ENCODE measurements at regions not wholly inside any gene's neighbourhood (a gene's known extent, or its start where the extent isn't known, plus 50 kb on each side); places are given as distances from the start of the nearest gene placed in this dataset.

- DNase-seq = no peak
These were observed 217.9 kb upstream of the TMPO start for GRCh38 chr12:98297538-98297937.

DNA sequence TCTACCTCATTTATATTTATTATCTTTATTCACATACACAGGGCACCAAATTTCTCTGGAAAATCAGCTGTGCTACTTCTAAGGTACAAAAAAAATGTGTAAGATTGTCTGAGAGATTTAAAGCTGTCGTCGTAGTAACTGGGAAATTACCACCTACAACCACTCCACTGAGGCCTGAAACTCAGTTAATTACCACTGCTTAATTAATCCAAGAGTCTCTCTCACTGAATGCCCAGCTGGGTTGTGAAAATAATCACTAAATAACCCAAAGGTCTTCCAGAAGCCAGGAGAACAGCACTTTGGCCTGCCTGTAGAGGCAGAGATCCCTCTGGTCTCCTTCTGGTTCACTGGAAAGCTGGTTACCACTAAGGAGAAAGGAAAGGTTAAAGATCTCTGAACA is 207.2 kb upstream of the TMPO start:
- DNase-seq = no peak

DNA sequence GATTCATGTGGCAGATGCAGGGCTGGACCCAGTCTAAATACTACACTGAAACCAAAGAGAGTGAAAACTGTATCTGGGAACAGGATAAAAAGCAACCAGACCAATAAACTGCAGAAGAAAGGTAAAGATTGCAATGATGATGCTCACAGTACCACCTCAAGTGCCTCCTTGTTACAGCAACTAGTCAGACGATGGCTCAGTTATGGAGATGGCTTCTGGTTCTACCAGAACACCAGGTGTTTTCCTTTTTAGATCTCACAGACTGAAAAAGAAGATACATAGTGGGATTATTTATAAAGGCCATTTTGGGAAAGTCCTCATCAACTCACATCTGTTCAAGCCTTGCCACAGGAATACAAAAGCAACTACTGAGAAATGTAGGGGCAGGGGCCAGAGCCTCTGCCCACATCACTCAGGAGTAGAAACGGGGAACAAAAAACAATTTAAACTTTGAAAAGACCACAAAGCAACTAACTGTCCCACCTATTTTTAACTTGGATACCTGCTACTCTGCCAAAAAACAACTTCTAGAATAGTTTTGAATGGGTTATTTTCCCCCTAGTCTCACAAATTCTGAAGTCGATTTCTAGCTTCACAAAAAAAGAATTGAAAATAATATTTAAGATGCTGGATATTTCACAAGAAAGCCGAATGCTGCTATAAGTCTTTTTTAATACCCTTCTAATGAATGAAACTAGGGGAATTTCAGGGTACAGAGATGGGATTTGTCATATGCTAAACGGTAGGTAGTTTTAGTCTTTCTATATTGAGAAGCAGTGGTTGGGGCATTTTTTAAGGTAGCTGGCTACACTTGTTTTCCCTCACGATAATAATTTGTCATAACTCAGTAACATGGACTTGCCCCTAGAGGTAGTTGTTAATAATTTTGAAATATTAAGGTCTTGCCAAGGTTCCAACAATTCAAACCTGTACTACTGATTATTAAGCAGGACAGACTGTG is 197.2 kb upstream of the TMPO start:
- DNase-seq = no peak

GRCh38 chr12:98319716-98320425 is 195.5 kb upstream of the TMPO start:
- DNase-seq = no peak

DNA sequence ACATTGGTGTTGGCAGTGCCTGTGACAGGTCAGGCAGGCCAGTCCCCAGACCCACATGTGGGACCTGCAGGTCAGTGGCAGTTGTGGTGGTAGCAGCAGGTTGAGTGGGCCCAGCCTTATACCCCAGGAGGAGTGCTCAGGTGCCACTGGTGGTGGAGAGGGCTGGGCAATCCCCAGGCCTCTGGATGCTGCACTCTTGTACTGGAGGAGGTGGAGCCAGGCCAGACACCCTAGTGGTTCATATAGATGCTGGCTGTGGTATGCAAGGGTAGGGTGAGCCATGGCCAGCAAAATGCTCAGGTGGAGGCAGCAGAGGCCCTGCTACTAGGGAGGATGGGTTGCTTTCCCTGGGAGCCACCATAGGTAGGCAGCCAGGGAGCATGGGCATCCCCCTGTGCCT is 190.4 kb upstream of the TMPO start:
- DNase-seq = no peak

- DNase-seq = no peak
These were observed 186.9 kb upstream of the TMPO start for GRCh38 chr12:98328467-98328866.

GRCh38 chr12:98329589-98329988 is 185.8 kb upstream of the TMPO start:
- no peak for DNase-seq

DNA sequence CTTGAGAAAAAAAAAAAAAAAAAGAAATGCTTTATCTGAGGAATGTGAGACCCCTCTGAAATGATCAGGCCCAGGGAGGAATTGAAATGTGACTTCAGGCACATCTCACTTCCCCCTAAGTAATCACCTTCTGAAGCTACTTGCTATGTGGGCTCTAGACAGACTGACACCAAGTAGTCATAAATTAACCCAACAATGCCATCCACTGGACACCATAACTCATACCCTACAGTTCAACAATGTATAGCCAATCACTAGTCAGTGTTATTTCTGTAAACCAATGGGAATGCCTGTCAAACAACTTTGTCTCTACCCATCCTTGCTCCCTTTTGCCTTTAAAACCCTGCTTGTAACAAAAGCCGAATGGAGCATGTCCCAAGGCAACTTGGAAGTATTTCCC is 182.7 kb upstream of the TMPO start:
- DNase-seq = no peak

GRCh38 chr12:98334768-98335167 is 180.6 kb upstream of the TMPO start:
- no peak for DNase-seq

GRCh38 chr12:98341026-98341425 is 174.4 kb upstream of the TMPO start:
- DNase-seq = no peak

GRCh38 chr12:98341732-98342131 is 173.7 kb upstream of the TMPO start:
- DNase-seq = no peak

- no peak for DNase-seq
These were observed 172.3 kb upstream of the TMPO start for GRCh38 chr12:98343002-98343567.

DNA sequence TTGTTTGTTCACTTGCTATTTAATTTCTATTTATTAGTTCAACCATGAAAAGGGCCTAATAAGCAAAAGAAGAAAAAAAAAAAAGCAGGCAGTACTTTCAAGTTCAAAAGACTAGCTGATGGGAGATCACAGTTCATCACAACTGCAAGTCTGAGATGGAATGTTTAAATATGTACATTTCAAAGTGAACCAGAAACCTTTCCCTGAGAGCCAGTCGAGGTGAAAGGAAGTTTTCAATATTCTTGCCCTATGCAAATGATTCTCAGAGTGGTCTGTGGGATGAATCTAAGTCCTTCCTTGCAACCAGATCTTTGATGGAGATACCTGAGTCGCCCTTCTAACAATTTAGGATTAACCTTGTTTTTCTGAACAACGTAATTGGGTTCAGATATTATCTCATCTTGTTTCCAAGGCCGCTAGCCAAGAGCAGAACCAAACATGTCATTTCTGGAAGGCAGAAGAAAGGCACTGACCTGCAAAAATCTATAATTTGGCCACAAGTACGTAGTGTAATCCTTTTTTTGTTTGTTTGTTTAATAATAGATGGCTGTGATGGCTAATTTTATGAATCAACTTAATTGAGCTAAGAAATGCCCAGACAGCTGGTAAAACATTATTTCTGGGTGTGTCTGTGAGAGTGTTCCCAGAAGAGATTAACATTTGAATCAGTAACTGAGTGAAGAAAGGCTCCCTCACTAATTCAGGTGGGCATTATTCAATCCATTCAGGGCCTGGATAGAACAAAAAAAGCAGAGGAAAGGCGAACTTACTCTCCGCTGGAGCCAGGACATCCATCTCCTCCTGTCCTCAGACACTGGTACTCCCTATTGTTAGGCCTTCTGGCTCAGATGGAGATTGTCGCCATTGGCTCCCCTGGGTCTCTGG is 171.1 kb upstream of the TMPO start:
- DNase-seq = no peak

- no peak for DNase-seq
These were observed 170.0 kb upstream of the TMPO start for GRCh38 chr12:98345308-98345876.

DNA sequence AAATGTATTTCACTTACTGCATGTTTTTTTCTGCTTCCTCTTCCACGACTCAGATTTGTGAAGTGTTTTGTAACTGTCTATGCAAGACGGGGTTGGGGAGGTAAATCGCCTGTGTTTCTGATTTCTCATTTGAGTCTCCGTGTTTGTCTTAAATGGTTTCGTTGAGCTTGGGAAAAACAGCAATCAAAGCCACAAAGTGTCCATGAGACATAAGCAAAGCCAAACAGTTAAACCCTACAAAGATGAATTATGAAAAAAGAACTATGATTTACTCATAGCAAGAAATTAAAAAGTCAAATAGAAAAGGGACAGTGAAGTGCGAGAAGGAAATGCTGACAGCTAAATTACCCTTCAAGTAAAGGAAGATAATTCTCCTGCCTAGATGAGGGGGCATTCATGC is 164.3 kb upstream of the TMPO start:
- DNase-seq = no peak

GRCh38 chr12:98351784-98352183 is 163.6 kb upstream of the TMPO start:
- DNase-seq = no peak

GRCh38 chr12:98352218-98352811 is 163.1 kb upstream of the TMPO start:
- no peak for DNase-seq

DNA sequence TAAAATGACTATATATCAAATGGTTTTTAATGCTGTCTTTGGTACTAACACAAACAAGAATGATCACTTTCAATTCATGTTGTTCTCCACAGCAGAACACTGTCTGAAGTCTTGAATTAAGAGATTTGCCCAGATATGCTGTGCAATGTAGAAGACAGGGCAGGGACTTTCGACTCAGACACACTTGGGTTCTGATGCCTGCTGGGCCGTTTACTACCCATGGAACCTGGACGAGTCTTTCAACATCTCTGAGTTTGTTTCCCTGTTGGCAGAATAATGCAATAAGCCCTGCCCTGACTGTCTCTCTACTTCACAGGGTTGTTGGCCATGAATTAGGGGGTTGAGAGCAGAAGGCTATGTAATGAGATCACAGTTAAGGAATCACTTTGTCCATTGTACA is 162.6 kb upstream of the TMPO start:
- DNase-seq = no peak

DNA sequence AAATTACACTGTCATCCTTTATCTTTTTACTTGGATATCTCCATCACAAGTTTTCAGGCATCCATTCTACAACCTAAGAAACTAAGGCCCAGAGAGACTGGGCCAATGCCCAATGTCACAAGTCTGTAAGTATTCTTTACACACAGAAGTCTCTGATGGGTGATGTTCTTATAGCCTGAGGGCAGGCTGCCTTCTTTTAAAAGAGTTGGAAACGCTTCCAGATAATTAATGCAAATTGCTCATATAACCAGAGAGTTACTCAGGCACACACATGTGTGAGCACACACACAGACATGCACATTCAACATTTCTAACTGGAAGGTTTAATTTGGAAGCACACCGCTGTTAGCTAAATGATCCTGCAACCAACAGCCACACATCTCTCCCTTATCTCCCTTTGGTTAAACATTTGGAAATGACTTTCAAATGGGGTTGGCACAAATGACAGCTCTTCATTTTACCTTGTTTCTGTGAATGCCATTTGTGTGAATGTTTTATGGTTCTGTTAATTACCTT is 160.8 kb upstream of the TMPO start:
- no peak for DNase-seq

DNA sequence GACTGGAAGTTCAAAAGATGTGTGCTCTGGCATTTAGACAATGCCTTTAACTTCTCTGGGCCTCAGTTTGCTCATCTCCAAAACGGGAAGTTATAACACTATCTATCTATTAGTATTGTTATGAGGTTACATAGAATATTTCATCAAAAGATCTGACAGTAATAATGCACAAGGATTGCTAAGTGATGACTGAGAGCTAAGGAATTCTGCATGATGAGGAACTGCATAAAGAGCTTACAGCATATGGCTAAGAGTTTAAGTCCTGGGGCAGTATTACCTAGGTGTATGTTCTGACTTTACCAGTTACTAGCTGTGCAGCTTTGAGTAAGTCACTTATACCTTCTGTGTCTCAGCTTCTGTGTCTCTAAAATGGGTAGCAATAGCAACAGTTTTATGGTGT is 160.1 kb upstream of the TMPO start:
- DNase-seq = no peak

DNA sequence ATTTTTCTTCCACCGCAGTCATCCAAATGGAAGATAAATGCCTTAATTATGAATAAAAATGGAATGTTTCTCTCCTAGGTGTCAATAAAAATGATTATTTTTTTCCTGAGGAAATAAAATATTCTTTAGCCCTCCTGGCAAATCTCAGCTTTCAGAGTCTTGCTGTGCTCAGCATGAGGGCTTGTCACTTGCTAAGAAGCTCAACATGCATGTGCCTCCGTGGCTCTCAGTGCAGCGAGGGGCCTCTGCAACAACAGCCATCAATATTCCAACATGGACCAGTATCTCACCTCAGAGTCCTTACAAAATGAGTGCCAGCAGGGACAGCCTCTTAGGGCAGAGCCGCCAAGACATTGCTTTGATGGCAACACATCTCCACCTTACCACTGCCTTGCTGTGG is 159.5 kb upstream of the TMPO start:
- DNase-seq = no peak

- no peak for DNase-seq
These were observed 157.2 kb upstream of the TMPO start for GRCh38 chr12:98358144-98358543.

Data from NCI-H1417 treated with DMSO at 0.1 percent for 48 hours (cell line).